ENCODE measurements at regions not wholly inside any gene's neighbourhood (a gene's known extent, or its start where the extent isn't known, plus 50 kb on each side); places are given as distances from the start of the nearest gene placed in this dataset.

GRCh38 chr10:76735866-76736265 is 901.7 kb downstream of the KCNMA1 start:
- TF ChIP-seq CTCF (IDR thresholded peaks at IDR 0.05) (no peak), POLR2A (IDR thresholded peaks at IDR 0.05) (no peak)

Measured in adrenal gland (tissue), 5 donors.